Stimulated activated memory B cell treated with anti-CD40 and anti-IgM and Interleukin-4, amounts not matched to agents 10 μg/mL and 1 μg/mL and 100 μg/mL, for 72 hours (primary cell): ENCODE measurements at regions not wholly inside any gene's neighbourhood (a gene's known extent, or its start where the extent isn't known, plus 50 kb on each side); places are given as distances from the start of the nearest gene placed in this dataset.
A peak's percentile ranks its signal among the peaks of the same experiment; 100 is the strongest.

Experiments used
- ATAC-seq: fragments of 150-1000 bp; cut with Tn5 transposase; 2 replicates; pipeline ENCODE4 v1.10.0; 2021
- H3K27ac Mint-ChIP-seq: one replicate; pipeline ENCODE4 v1.8.0; 2022; ENCODE audit warnings: mild to moderate bottlenecking, mixed read lengths
- H3K27me3 Mint-ChIP-seq: one replicate; pipeline ENCODE4 v1.8.0; 2022; ENCODE audit warnings: mixed read lengths
- H3K36me3 Mint-ChIP-seq: one replicate; pipeline ENCODE4 v1.8.0; 2022; ENCODE audit warnings: mixed read lengths
- H3K4me1 Mint-ChIP-seq: one replicate; pipeline ENCODE4 v1.8.0; 2022; ENCODE audit warnings: mixed read lengths
- H3K4me3 Mint-ChIP-seq: one replicate; pipeline ENCODE4 v1.8.0; 2022; ENCODE audit warnings: mild to moderate bottlenecking, moderate library complexity, mixed read lengths
- H3K9me3 Mint-ChIP-seq: one replicate; pipeline ENCODE4 v1.8.0; 2022; ENCODE audit warnings: mixed read lengths

DNA sequence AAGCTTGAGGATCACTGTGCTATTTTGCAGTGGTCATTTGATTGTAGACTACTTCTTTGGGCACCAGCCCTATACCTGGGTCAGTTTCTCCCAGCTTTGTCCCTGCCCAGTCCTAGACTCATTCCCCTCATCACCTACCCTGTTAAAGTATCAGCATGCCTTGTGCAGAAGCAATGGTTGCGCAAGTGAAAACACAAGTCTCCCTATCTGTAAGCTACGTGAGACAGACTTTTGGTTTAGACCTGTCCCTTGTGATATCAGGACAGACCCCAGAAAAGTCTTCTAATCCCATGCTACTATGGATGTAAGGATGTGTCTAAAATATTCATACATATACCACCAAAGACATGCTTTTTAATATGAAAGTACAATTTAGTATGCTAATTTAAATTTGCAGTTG lies 88.8 kb upstream of the ATP2B1 start:
- no peak for ATAC-seq
- Mint-ChIP-seq H3K4me1 (peaks cover 18% of the 10 kb centered on the region), H3K27me3 (no peaks in the 10 kb centered on the region), H3K36me3 (no peaks in the 10 kb centered on the region), H3K4me3 (no peak overlapping the region), H3K27ac (peak overlapping the region; percentile 27), H3K9me3 (no peaks in the 10 kb centered on the region)

DNA sequence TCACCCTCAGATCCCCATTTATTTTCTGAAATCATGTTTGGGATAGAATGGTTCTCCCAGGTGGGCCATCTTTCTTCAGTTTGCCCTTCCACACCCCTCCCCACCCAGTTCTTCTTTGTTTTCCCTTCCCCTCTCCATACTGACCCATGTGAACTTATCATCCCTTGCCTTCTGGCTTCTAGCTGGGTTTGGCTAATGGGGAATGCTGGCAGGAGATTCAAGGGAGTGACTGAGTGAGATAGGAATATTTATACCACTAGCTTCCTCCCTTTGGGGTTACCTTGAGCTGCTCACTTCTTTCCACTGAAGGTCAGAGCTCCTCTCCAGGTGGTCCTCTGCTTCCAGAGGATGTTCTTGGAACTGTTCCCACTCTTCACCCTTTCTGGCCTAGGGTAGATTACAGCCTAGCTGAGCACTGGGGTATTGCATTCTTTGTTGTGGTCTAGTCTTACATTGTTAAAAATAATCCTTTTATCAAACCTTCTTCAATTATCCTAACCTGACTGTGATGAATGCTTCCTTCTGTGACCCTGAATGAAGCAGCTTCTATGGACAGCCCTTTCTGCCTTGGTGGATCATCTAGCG lies 88.3 kb upstream of the ATP2B1 start:
- Mint-ChIP-seq H3K27me3 (no peaks in the 10 kb centered on the region), H3K4me3 (no peak overlapping the region), H3K36me3 (no peaks in the 10 kb centered on the region), H3K4me1 (peaks cover 15% of the 10 kb centered on the region), H3K27ac (peak overlapping the region; percentile 27), H3K9me3 (no peaks in the 10 kb centered on the region)
- ATAC-seq = no peak

DNA sequence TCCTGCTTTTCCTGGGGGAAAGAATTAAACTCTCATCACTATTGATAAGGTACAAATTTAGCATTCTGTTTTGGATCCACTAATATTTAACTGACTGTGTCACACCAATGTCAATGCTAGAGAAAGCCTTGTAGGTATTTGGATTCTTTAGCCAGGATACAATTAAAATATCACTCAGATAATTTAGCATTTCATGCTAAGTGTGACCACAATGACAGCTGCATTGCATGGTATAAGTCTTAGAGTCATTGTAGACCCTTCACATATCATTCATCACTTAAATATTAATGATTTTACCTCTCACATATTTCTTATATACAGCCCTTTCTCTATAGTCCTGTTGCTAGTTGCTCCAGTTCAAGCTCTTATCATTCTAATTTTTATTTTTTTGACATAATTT lies 85.3 kb upstream of the ATP2B1 start:
- no peaks in the 10 kb centered on the region for H3K36me3 Mint-ChIP-seq

DNA sequence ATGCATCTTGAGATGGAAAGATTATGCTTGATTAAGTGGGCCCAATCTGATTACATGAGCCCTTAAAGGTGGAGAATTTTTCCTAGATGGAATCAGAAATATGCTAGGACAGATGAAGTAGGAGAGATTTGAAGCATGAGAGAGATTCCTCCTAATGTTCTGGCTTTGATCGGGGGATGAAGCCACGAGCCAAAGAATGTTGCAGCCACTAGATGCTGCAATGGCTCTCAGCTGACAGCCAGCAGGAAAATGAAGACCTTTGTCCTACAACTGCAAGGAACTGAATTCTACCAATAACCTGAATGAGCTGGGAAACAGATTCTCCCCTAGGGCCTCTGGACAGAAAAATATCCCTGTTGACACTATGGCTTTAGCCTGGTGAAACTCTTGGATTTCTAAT lies 82.6 kb upstream of the ATP2B1 start:
- Mint-ChIP-seq H3K9me3 (peaks cover 3% of the 10 kb centered on the region), H3K4me1 (peaks cover 18% of the 10 kb centered on the region), H3K4me3 (no peak overlapping the region), H3K36me3 (peaks cover 11% of the 10 kb centered on the region), H3K27me3 (no peaks in the 10 kb centered on the region), H3K27ac (no peak overlapping the region)
- ATAC-seq = no peak

More for the DNA sequence above, 85.3 kb upstream of the ATP2B1 start:
- Mint-ChIP-seq H3K4me3 (no peak overlapping the region), H3K4me1 (peaks cover 10% of the 10 kb centered on the region), H3K27me3 (no peaks in the 10 kb centered on the region), H3K9me3 (no peaks in the 10 kb centered on the region), H3K27ac (no peak overlapping the region)
- no peak for ATAC-seq

DNA sequence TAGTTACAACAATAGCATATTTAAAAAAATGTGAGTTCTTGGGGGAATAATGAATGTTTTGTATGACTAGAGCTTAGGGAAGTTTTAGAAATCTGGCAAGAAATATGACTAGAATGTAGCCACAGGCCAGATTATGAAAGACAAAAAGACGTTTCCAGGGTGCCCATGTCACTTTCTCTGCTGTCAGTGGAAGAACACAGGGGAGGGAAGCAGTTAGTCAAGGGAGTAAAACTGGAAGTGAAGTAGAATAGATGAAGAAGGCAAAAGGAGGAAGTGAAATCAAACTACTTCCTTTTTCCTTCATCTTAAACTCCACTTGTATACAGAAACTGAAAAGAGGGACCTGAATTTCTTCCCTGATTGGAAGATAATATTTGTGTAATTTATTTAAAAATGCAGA lies 81.2 kb upstream of the ATP2B1 start:
- Mint-ChIP-seq H3K36me3 (peaks cover 24% of the 10 kb centered on the region), H3K4me3 (no peak overlapping the region), H3K4me1 (peaks cover 18% of the 10 kb centered on the region)

DNA sequence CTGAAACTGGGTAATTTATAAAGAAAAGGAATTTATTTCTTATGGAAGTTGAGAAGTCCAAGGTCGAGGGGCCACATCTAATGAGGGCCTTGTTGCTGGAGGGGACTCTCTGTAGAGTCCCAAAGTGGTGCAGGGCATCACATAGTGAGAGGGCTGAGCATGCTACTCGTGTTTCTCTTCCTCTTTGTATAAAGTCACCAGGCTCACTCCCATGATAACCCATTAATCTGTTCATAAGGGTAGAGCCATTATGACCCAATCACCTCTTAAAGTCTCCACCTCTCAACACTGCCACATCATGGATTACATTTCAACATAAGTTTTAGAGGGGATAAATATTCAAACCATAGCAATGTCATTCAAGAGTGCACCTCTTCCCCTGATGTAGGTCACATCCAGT lies 79.1 kb upstream of the ATP2B1 start:
- peaks cover 11% of the 10 kb centered on the region for H3K9me3 Mint-ChIP-seq
- H3K27me3 Mint-ChIP-seq = no peaks in the 10 kb centered on the region
- no peak overlapping the region for H3K4me3 Mint-ChIP-seq
- H3K27ac Mint-ChIP-seq = peak overlapping the region; percentile 17
- no peak for ATAC-seq
- peaks cover 24% of the 10 kb centered on the region for H3K36me3 Mint-ChIP-seq
- H3K4me1 Mint-ChIP-seq = peaks cover 26% of the 10 kb centered on the region

More for the DNA sequence above, 81.2 kb upstream of the ATP2B1 start:
- Mint-ChIP-seq H3K27ac (no peak overlapping the region), H3K9me3 (peaks cover 11% of the 10 kb centered on the region), H3K27me3 (no peaks in the 10 kb centered on the region)
- ATAC-seq = peak; percentile 86

DNA sequence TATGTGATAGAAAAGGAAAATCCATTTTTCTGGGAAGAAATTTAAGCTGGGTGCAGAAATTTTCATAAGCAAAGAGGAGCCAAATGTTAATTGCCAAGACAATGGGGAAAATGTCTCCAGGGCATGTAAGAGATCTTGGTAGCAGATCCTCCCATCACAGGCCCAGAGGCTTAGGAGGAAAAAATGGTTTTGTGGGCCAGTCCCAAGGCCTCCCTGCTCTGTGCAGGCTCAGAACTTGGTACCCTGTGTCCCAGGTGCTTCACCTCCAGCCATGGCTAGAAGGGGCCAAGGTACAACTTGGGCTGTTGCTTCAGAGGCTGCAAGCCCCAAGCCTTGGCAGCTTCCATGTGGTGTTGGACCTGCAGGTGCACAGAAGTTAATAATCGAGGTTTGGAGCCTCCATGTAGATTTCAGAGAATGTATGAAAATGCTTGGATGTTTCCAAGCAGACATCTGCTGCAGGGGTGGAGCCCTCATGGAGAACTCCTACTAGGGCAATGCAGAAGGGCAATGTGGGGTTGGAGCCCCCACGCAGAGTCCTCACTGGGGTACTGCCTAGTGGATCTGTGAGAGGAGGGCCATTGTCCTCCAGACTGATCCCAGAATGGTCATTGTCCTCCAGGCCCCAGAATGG lies 77.7 kb upstream of the ATP2B1 start:
- Mint-ChIP-seq H3K27ac (no peak overlapping the region), H3K36me3 (peaks cover 24% of the 10 kb centered on the region), H3K4me3 (no peak overlapping the region), H3K4me1 (peaks cover 26% of the 10 kb centered on the region), H3K27me3 (no peaks in the 10 kb centered on the region), H3K9me3 (peaks cover 11% of the 10 kb centered on the region)
- ATAC-seq = no peak

DNA sequence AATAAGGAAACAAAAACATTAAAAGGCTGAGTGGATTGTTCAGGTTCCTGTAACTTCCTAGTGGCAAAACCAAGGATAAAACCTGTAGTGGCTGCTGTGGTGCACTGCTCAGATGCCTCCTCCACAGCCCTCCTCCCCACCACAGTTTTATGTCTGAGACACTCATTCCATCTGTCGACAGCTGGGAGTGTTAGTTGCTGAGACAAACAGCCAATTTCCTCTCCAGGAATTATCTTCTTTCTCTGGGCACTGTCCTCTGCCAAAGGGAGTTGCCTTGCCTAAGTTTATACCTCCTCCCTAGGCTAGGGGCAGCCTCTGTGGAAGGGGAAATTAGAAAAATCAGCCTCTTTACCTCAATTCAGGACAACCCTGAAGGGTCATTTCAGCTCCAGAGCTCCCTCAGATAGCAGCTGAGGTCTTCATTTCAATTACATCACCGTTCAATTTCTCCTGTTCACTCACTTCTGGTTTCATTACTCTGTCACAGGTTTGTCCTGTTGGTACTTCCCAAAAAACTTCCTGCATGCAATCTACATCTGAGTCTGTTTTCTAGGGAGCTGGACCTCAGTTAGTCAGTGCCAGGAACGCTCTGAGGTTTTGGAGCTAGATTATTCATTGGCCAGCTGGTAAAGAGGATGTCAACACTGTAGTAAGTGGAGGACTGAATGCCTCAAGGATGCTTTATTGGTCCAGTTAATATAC lies 74.9 kb upstream of the ATP2B1 start:
- Mint-ChIP-seq H3K27ac (peak overlapping the region; percentile 26), H3K4me3 (no peak overlapping the region), H3K36me3 (peaks cover 24% of the 10 kb centered on the region), H3K9me3 (peaks cover 11% of the 10 kb centered on the region), H3K4me1 (peaks cover 16% of the 10 kb centered on the region), H3K27me3 (no peaks in the 10 kb centered on the region)
- ATAC-seq = no peak

DNA sequence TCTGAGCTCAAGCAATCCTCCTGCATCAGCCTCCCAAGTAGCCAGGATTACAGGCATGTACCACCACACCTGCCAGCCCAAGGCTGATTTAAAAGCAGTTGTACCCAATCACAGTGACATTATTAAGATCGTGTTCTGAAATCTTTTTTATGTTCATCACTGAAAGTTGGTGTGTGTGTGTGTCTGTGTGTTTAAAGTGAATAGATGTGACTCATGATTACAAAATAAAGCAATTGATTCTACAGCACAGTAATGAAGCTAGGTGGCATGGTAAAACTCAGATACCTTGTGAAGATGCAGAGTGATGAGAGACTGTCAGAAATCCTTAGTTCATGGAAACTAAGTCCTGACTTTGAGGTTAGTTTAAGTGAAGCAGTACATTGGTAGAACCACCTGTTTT lies 74.2 kb upstream of the ATP2B1 start:
- Mint-ChIP-seq H3K4me1 (peaks cover 8% of the 10 kb centered on the region), H3K4me3 (no peak overlapping the region), H3K27me3 (no peaks in the 10 kb centered on the region), H3K27ac (no peak overlapping the region), H3K36me3 (peaks cover 25% of the 10 kb centered on the region), H3K9me3 (peaks cover 15% of the 10 kb centered on the region)
- no peak for ATAC-seq

DNA sequence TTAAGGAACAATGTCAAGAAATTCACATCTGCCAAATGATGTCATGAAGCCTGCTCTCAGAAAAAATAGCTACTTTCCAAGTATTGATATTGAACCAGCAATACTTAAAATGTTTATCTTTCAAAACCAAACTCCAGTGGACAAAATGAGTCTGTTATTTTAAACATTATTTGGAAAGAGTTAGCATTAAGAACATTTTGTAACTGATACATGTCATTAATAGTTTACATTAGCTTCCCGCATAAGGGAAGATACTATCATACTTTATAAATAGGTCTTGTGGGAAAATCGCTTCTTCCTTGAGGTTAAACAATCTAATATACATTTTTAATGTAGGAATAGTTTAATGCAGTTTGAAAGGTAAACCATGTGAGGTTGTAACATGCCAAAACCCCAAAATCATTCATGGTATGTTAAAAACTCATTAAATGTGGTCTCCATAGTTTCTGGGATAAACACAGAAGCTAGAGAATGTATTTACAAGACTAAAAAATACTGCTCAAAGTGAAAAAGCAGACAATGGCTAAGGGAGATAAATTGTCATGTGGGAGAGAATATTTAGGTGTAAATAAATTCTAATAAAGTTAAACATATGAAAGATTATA lies 73.4 kb upstream of the ATP2B1 start:
- H3K9me3 Mint-ChIP-seq = peaks cover 19% of the 10 kb centered on the region
- no peak overlapping the region for H3K4me3 Mint-ChIP-seq
- no peak for ATAC-seq
- peaks cover 8% of the 10 kb centered on the region for H3K4me1 Mint-ChIP-seq
- no peak overlapping the region for H3K27ac Mint-ChIP-seq
- H3K27me3 Mint-ChIP-seq = no peaks in the 10 kb centered on the region
- peaks cover 26% of the 10 kb centered on the region for H3K36me3 Mint-ChIP-seq

DNA sequence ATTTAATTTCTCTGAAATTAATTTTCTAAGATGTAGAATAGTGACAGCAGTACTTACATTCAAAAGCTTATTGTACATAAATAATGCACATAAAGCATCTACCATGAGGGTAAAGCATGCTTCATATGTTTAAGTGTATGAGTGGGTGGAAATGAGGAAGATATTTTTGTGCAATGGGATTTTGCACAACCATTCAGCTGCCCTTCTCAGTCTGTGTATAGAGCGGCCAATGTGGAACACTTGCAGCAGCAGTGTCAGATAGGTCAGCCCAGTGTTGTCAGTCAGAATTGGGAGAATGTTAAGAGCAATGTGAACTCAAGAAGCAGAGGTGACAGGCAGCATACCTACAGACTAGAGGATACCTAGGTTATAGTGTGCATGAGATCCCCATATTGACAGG lies 72.5 kb upstream of the ATP2B1 start:
- peaks cover 20% of the 10 kb centered on the region for H3K9me3 Mint-ChIP-seq
- no peak overlapping the region for H3K27ac Mint-ChIP-seq
- no peak overlapping the region for H3K4me3 Mint-ChIP-seq
- H3K4me1 Mint-ChIP-seq = peaks cover 8% of the 10 kb centered on the region
- ATAC-seq = no peak
- peaks cover 17% of the 10 kb centered on the region for H3K36me3 Mint-ChIP-seq
- H3K27me3 Mint-ChIP-seq = no peaks in the 10 kb centered on the region

DNA sequence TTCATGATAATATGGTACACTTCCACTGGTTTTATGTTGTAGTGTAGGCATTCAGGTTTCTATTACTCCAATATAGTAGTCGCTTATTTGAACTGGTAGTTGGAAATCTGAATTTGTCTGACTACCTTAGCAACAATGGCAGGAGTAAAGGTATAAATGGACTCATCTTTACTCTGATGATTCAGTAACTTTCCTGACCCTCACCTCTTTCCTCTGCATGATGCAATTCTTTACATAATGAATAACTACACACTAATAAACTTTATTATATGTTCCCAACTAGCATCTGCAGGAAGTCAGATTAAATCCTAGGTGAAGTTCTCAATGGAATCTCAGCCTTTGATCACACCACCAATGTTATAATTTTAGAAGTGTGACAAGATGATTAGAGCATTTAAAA lies 70.5 kb upstream of the ATP2B1 start:
- H3K4me3 Mint-ChIP-seq = no peak overlapping the region
- H3K9me3 Mint-ChIP-seq = peaks cover 13% of the 10 kb centered on the region
- peaks cover 6% of the 10 kb centered on the region for H3K36me3 Mint-ChIP-seq
- H3K27me3 Mint-ChIP-seq = no peaks in the 10 kb centered on the region
- no peak overlapping the region for H3K27ac Mint-ChIP-seq
- ATAC-seq = no peak
- peaks cover 8% of the 10 kb centered on the region for H3K4me1 Mint-ChIP-seq

DNA sequence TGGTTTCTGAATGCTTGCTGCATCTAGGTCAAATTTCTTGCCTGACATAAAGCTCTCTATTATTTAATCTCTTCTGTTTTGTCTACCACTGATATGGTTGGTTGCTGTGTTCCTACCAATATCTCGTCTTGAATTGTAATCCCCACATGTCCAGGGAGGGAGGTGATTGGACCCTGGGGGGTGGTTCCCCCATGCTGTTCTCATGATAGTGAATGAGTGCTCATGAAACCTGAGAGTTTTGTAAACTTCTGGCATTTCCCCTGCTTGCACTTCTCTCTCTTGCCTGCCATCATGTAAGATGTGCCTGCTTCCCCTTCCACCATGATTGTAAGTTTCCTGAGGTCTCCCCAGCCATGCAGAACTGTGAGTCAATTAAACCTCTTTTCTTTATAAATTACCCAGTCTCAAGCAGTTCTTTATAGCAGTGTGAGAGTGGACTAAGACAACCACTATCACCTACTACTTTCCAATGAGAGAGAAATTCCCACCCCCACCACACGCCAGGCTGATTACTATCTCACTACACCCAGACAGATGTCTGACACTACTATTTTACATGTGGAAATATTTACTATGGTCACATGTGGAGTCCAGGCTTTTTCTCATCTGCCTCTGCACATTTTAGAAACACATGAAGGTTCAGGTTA lies 69.2 kb upstream of the ATP2B1 start:
- Mint-ChIP-seq H3K27me3 (no peaks in the 10 kb centered on the region), H3K9me3 (peaks cover 13% of the 10 kb centered on the region), H3K4me3 (no peak overlapping the region), H3K27ac (no peak overlapping the region), H3K4me1 (no peaks in the 10 kb centered on the region), H3K36me3 (peaks cover 6% of the 10 kb centered on the region)
- no peak for ATAC-seq

DNA sequence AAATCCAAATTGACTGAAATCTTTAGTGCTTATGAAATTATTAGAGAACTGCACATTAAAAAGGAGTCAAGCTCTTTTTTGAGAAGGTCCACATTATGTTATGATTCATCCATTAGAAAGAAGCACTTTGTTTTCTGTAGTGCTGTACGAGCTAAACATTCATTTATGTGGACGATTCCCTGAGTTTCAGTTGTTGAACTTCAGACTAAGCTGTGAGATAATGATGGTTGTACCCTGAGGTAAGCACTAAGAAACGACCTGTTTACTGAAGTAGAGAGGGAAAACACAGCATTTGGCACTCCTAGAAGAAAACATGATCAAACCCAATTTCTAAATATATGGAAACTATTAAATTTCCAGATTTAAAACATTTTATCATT lies 67.3 kb upstream of the ATP2B1 start:
- H3K27me3 Mint-ChIP-seq = no peaks in the 10 kb centered on the region
- peaks cover 13% of the 10 kb centered on the region for H3K9me3 Mint-ChIP-seq
- H3K4me3 Mint-ChIP-seq = no peak overlapping the region
- no peak for ATAC-seq
- no peak overlapping the region for H3K27ac Mint-ChIP-seq
- no peaks in the 10 kb centered on the region for H3K4me1 Mint-ChIP-seq
- peaks cover 6% of the 10 kb centered on the region for H3K36me3 Mint-ChIP-seq
